NT2/D1 (cell line): ENCODE measurements at regions not wholly inside any gene's neighbourhood (a gene's known extent, or its start where the extent isn't known, plus 50 kb on each side); places are given as distances from the start of the nearest gene placed in this dataset.

Experiments used
- SUZ12 ChIP-seq: IDR thresholded peaks from 2 replicates; pipeline ENCODE4 v1.6.1; 2011; ENCODE audit not compliant: insufficient read length, insufficient read depth; ENCODE audit errors: extremely low read depth
- YY1 ChIP-seq: IDR thresholded peaks from 2 replicates; pipeline ENCODE4 v1.6.1; 2011; ENCODE audit not compliant: insufficient read length, insufficient read depth
- ZNF274 ChIP-seq: IDR thresholded peaks from 2 replicates; pipeline ENCODE4 v1.6.1; 2011; ENCODE audit warnings: mild to moderate bottlenecking, low read depth, low read length

GRCh38 chr14:82482345-82482744 is 948.7 kb upstream of the SEL1L start:
- TF ChIP-seq YY1 = no peak
- TF ChIP-seq ZNF274 = no peak
- TF ChIP-seq SUZ12 = no peak
